ENCODE measurements at regions not wholly inside any gene's neighbourhood (a gene's known extent, or its start where the extent isn't known, plus 50 kb on each side); places are given as distances from the start of the nearest gene placed in this dataset.

DNA sequence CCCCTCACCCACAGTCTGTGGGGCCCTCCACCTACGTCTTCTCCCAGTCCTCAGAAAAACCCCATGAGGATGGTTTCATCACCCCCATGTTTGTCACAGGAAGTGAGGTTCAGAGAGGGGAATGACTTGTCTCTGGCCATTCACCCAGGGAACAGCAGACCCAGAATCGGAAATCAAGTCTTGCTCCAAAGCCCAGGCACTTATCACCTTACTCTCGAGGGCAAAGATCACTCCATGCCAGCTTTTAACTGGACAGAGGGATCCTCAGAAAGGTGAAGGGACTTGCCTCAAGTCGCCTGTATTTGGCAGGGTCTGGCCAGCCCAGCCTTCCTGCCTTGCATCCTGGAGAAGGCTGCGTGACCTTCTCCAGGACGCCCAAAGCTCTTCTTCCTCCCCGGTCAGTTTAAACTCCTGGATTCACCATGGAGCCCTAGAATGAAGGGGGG is 57.9 kb upstream of the SSBP3 start:
- ChIA-PET POLR2A (ENCODE audit: low non-redundant PET) (no interaction called here), CTCF (no interaction called here)
- H3K27ac ChIP-seq, result no peak overlapping the region
- TF ChIP-seq, protein P1, sequence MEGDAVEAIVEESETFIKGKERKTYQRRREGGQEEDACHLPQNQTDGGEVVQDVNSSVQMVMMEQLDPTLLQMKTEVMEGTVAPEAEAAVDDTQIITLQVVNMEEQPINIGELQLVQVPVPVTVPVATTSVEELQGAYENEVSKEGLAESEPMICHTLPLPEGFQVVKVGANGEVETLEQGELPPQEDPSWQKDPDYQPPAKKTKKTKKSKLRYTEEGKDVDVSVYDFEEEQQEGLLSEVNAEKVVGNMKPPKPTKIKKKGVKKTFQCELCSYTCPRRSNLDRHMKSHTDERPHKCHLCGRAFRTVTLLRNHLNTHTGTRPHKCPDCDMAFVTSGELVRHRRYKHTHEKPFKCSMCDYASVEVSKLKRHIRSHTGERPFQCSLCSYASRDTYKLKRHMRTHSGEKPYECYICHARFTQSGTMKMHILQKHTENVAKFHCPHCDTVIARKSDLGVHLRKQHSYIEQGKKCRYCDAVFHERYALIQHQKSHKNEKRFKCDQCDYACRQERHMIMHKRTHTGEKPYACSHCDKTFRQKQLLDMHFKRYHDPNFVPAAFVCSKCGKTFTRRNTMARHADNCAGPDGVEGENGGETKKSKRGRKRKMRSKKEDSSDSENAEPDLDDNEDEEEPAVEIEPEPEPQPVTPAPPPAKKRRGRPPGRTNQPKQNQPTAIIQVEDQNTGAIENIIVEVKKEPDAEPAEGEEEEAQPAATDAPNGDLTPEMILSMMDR (conservative IDR thresholded peaks at IDR 0.05; ENCODE audit: low read depth), result no peak
- DNase-seq (ENCODE audit: low spot score), result no peak

DNA sequence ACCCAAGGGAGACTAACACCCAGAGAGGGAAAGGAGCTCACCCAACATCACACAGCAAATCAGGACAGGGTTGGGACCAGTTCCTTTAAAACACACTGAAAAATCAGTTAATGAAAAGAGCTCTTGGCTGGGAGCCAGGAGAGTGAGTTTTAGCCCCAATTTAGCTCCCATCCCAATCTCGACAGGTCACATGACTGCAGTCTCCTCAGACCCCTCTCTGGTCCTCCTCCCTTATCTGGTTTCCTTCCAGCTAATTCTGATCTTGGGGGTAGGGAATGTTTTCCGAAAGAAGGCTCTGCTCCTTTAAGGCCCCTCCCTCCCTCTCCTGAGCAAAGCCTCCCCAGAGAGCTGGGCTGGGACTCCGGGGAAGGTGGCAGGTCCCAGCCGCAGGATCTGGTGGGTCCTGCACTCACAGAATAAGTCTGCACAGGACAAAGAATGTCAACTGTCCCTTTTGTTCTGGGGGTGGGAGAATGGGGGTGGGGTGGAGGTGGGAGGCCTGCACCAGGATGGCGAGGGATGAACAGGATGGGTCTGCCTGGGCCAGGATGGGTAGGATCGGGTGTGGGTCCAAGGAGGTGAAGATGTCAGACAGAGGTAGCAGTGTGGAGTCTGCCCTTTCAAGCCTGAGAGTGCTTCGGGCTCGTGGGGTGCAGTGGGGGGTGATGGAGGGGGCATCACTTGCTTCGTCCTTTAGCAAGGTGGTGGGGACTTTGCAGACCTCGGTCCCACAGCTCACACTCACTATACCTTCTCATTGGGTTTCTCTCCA is 57.3 kb upstream of the SSBP3 start:
- DNase-seq (ENCODE audit: low spot score), result no peak
- ChIA-PET POLR2A (ENCODE audit: low non-redundant PET) (no interaction called here), CTCF (interaction anchor here (0.7 kb wide), 1 partner anchor 341 kb away, joined by 5 read pairs; no protein-coding TSS in a partner anchor)
- no peak overlapping the region for H3K27ac ChIP-seq
- TF ChIP-seq, protein P1 (conservative IDR thresholded peaks at IDR 0.05; ENCODE audit: low read depth), result no peak

DNA sequence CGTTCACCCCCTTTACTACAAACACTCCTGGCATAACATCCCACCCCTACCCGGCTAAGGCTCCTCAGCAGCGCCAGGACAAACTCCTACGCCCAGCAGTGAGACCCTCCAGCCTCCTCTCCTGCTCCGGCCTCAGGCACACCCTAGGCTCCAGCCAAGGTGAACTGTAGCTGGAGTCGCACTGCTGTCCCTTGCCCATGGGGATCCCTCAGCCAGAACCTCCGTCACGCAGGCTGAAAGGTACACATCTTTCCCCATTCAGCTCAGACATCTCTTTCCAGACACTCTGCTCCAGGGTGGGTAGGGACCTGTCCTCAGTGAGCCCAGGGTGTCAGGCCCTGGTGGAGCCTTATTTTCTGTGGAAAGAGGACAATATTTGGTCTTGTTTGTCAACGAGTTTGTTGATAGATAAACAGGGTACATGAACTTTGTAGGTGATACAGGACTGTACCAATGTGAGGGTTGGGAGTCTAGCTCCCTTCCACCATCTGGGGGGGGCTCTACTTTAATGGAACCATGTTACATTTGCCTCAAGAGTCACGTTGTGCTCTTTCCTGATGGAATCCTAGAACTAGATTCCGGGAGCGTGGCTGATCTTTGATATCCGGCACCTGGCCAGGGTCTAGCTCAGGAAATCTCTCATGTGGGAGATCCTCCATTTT is 56.5 kb upstream of the SSBP3 start:
- H3K27ac ChIP-seq, result no peak overlapping the region
- TF ChIP-seq, protein P1 (conservative IDR thresholded peaks at IDR 0.05; ENCODE audit: low read depth), result no peak
- no peak for DNase-seq (ENCODE audit: low spot score)
- POLR2A ChIA-PET (ENCODE audit: low non-redundant PET), result no interaction called here
- CTCF ChIA-PET, result interaction anchor here (0.7 kb wide), 1 partner anchor 340 kb away, joined by 5 read pairs; no protein-coding TSS in a partner anchor

DNA sequence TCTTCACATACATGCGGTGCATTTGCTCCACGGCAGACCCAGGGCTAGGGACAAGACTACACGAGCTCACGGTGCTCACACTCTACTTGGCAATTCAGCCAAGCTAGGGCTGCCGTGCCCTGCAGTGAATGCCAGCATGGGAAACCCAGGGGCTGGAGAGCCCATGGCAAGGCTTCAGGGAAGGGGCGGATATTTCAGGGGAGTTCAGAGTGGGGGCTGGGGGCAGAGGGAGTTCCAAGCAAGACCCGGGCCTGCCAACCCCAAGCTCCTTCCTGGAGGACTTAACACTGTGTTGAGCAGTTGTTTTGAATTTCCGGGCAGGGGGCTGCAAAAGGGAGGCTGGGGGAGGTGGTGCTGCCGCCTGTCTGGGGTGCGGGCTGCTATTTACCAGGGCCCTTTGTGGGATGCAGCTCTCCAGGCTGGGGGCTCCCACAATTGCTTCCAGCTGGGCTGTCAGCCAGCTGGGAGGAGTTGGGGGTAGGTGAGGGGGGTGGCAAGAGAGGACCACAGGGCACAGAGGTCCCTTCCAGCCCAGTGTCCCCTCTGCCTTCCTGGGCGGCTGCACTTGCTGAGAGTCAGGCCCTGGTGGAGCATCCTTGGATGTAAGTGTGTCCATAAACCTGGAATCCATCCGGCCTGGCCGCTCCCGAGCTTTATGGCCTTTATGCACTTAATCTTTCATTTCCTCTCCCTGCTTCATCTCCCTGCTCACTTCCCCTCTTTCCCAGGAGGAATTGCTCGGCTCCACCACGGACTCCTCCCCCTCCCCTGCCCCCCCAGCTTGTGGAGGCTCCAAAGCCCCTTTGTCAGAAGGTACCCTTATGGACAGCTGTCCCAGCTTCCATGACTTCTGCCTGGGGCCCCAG is 55.8 kb upstream of the SSBP3 start:
- CTCF ChIA-PET, result no interaction called here
- H3K27ac ChIP-seq, result no peak overlapping the region
- POLR2A ChIA-PET (ENCODE audit: low non-redundant PET), result no interaction called here
- no peak for DNase-seq (ENCODE audit: low spot score)
- TF ChIP-seq, protein P1 (conservative IDR thresholded peaks at IDR 0.05; ENCODE audit: low read depth), result no peak

DNA sequence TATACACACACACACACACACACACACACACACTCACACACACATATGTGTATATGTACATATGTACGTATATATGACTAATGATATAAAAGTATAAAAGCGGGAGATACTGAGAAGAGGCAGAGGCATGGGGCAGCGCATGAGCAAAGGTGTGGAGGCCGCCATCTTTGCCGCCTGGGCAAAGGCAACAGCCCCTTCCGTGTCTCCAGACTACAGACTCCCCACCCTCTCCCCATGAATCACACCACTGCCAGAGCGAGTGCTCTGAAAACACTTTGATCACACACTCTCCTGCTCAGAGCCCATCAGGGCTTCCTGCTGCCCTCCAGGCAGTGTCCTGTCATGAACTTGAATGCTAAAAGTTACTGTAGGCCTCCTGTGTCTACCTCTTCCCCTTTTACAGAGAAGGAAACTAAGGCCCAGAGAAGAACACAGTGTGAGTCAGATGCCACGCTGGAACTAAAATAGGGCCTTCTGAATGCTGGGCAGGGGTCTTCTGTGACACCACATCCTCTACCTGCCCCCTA is 54.7 kb upstream of the SSBP3 start:
- POLR2A ChIA-PET (ENCODE audit: low non-redundant PET), result no interaction called here
- TF ChIP-seq, protein P1 (conservative IDR thresholded peaks at IDR 0.05; ENCODE audit: low read depth), result no peak
- CTCF ChIA-PET, result no interaction called here
- no peak overlapping the region for H3K27ac ChIP-seq
- DNase-seq (ENCODE audit: low spot score), result no peak

DNA sequence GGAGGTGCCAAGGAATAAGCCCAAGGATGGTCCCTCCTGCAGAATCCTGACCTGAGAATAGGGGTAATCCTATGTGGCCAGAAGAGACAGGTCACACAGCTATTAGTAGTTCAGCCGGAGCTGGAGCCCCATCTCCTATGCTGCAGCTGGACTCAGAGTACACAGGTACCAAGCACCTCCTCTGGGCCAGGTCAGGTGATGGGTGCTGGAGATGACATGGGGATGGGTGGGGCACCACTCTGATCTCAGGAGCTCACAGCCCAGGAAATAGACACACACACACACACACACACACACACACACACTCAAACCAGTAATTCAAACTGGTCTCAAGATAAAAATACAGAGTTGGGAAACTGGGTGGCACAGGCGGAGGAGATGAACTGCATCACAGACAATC is 54.2 kb upstream of the SSBP3 start:
- DNase-seq (ENCODE audit: low spot score), result no peak
- ChIA-PET POLR2A (ENCODE audit: low non-redundant PET) (no interaction called here), CTCF (no interaction called here)
- TF ChIP-seq, protein P1 (conservative IDR thresholded peaks at IDR 0.05; ENCODE audit: low read depth), result no peak
- no peak overlapping the region for H3K27ac ChIP-seq
